Right hindlimb (tissue), 1 donor: ENCODE measurements at regions not wholly inside any gene's neighbourhood (a gene's known extent, or its start where the extent isn't known, plus 50 kb on each side); places are given as distances from the start of the nearest gene placed in this dataset.

ENCODE experiments used
- DNase-seq: peaks from one replicate; pipeline ENCODE4 v3.0.0-alpha.2; 2018

- DNase-seq = no peak
Observed at GRCh38 chr13:106349080-106349931, 186.2 kb downstream of the EFNB2 start.

- DNase-seq = no peak
Observed at GRCh38 chr13:106348075-106348840, 187.2 kb downstream of the EFNB2 start.

GRCh38 chr13:106344342-106344741, 191.1 kb downstream of the EFNB2 start:
- peak; percentile 24 for DNase-seq

- DNase-seq = no peak
Observed at GRCh38 chr13:106343836-106344235, 191.6 kb downstream of the EFNB2 start.

- no peak for DNase-seq
Observed at GRCh38 chr13:106340249-106340648, 195.2 kb downstream of the EFNB2 start.

GRCh38 chr13:106337096-106337850, 198.2 kb downstream of the EFNB2 start:
- no peak for DNase-seq

GRCh38 chr13:106336668-106337067, 198.8 kb downstream of the EFNB2 start:
- DNase-seq = no peak

- no peak for DNase-seq
Observed at GRCh38 chr13:106332621-106333020, 202.8 kb downstream of the EFNB2 start.

- no peak for DNase-seq
Observed at GRCh38 chr13:106331116-106331515, 204.3 kb downstream of the EFNB2 start.

- no peak for DNase-seq
Observed at GRCh38 chr13:106329941-106330340, 205.5 kb downstream of the EFNB2 start.

GRCh38 chr13:106326751-106327150, 208.7 kb downstream of the EFNB2 start:
- no peak for DNase-seq

GRCh38 chr13:106324444-106324843, 211.0 kb downstream of the EFNB2 start:
- no peak for DNase-seq

GRCh38 chr13:106322628-106323027, 212.8 kb downstream of the EFNB2 start:
- no peak for DNase-seq

GRCh38 chr13:106318941-106319411, 216.5 kb downstream of the EFNB2 start:
- no peak for DNase-seq

GRCh38 chr13:106314417-106314816, 221.0 kb downstream of the EFNB2 start:
- DNase-seq = no peak

GRCh38 chr13:106311004-106311403, 224.5 kb downstream of the EFNB2 start:
- no peak for DNase-seq

- no peak for DNase-seq
Observed at GRCh38 chr13:106310291-106310865, 225.1 kb downstream of the EFNB2 start.

GRCh38 chr13:106306748-106307277, 228.6 kb downstream of the EFNB2 start:
- DNase-seq = no peak

- no peak for DNase-seq
Observed at GRCh38 chr13:106302843-106303242, 232.6 kb downstream of the EFNB2 start.

- DNase-seq = no peak
Observed at GRCh38 chr13:106302011-106302410, 233.5 kb downstream of the EFNB2 start.

GRCh38 chr13:106299621-106300020, 235.8 kb downstream of the EFNB2 start:
- DNase-seq = no peak

GRCh38 chr13:106297283-106297682, 238.2 kb downstream of the EFNB2 start:
- no peak for DNase-seq

- no peak for DNase-seq
Observed at GRCh38 chr13:106296723-106297122, 238.7 kb downstream of the EFNB2 start.
